Activated T-cell treated with anti-CD3 and anti-CD28 coated beads for 4 hours (primary cell): ENCODE measurements at regions not wholly inside any gene's neighbourhood (a gene's known extent, or its start where the extent isn't known, plus 50 kb on each side); places are given as distances from the start of the nearest gene placed in this dataset.

Experiments used
- DNase-seq: peaks from one replicate; pipeline ENCODE4 v3.0.0-alpha.2; 2020

DNA sequence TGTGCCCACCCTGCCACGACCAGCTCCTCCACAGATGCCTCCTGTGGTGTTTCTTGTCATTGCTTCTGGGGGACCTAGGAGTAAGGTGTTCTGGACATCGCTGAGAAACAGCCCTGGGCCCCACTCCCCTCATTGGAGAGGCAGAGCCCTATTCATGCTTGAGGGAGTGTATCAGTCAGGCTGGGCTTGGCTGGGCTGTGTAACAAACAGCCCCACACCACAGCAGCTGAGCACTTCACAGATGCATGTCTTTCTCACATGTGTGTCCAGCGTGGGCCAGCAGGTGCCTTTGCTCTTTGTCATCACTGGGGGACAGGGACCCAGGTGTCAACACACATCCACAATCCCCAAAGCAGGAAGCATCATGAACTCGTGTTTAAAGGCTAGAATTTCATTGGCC, 65.1 kb upstream of the FBRSL1 start:
- no peak for DNase-seq

GRCh38 chr12:132423820-132424645, 65.9 kb upstream of the FBRSL1 start:
- no peak for DNase-seq

DNA sequence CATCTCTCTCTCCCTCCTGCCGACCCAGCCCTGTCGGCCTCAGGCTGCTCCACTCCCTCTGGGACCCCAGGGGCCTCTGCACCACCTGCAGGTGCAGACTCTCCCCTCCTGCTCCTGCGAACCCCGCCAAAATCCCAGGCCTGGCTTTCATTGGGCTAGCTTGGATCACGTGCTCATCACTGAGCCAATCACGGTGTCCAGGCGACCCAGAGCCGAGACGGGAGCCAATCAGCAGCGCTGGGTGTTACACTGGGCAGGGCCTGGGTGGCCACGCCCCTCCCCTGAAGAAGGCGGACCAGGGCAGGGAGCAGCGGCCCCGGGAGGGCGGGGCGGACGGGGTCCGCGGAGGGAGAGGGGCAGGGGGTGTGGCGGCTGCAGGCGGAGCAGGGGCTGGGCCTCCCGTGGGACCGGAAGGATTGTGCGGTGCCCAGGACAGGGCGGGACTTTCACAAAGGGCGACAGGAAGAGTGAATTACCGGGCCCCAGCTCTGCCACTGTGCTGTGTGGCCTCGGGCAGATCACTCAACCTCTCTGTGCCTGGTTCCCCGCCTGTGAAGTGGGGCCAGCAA, 66.6 kb upstream of the FBRSL1 start:
- no peak for DNase-seq

- no peak for DNase-seq
Observed at GRCh38 chr12:132422381-132423043, 67.4 kb upstream of the FBRSL1 start.

DNA sequence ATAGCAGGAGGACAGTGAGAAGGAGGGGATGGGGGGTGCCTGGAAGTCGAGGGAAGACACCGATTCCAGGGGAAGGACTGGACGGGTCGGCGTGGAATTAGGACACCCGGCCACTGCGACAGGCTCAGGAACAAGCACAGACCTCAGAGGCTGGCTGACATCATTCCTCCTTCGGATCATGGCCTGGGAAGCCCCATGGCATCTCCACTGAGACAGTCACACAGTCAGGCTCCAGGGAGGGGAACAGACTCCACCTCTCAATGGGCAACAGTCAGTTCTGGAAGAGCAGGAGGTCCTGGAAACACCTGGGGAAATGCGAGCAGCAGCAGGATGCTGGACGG, 67.9 kb upstream of the FBRSL1 start:
- DNase-seq: no peak

- DNase-seq: no peak
Observed at GRCh38 chr12:132419631-132420246, 70.2 kb upstream of the FBRSL1 start.

- no peak for DNase-seq
Observed at GRCh38 chr12:132418393-132418925, 71.5 kb upstream of the FBRSL1 start.

DNA sequence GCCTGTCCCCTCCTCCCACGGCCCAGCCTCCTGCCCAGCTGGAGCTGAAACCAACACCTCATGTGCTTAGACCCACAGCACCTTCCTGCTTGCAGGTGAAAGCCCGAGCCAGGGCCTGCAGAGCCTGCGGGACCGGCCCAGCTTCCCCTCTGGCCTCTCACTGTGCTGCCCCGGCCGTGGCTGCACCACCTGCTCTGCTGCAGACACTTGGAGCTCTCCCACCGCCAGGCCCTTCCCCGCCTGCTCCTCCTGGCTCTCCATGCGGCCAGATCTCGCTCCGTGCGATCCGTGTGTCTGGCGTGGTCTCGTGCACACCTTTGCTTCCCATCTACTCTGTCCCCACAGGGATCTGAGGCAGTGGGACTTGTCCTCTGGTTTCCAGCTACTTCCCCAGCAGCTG, 72.2 kb upstream of the FBRSL1 start:
- DNase-seq: no peak

DNA sequence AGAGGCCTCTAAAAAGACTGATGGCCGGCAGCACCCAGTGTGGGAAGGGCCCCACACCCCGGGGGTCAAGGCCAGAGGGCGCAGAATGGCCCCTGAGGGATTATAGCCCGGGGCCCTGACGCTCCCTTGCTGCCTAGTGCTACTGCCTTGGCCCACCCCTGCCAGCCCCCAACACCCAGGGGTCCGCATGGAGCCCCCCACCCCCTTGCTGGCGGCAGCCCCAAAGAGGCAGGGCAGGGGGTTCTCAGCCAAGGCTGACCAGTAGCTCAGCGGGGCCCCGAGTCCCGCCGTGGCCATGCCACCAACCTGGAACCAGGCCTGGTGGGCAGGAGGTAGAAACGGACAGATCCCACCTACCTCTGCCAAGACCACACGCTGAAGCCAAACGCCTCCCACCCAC, 73.1 kb upstream of the FBRSL1 start:
- DNase-seq: no peak

- no peak for DNase-seq
Observed at GRCh38 chr12:132416121-132416673, 73.8 kb upstream of the FBRSL1 start.

GRCh38 chr12:132415327-132416120, 74.4 kb upstream of the FBRSL1 start:
- DNase-seq: no peak

GRCh38 chr12:132414634-132415326, 75.2 kb upstream of the FBRSL1 start:
- DNase-seq: peak; percentile 60

- no peak for DNase-seq
Observed at GRCh38 chr12:132413931-132414588, 75.9 kb upstream of the FBRSL1 start.

DNA sequence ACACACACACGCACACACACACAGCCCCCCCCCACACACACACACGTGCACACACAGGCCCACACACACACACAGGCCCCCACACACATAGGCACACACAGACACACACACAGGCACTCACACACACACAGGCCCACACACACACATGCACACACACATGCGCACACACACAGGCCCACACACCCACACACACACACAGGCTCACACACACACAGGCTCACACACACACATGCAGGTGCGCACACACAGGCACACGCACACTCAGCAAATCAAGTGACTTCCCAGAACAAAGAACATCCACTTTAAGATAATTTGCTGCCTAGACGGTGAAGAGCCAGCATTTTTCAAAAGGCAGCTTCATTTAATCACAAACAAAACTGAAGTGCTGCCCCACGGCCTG, 78.5 kb upstream of the FBRSL1 start:
- no peak for DNase-seq

DNA sequence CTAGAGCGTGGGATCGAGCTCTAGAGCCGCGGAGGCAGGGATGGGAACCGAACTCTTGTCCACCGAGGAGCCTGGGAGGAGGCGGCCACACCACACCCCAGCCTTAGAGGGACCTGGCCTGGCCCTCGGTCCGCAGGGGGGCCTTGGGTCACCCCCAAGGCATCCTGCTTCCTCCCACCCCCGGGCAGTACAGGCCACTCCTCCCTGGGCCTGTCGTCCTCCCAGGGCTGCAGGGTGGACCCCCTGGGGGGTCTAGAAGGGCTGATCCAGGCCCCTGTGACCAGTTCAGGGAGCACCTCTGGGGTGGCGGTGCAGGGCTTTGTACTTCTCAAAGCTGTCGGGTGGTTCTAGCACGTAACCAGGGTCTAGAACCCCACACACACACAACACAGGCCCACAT, 79.1 kb upstream of the FBRSL1 start:
- no peak for DNase-seq

GRCh38 chr12:132410296-132410625, 79.7 kb upstream of the FBRSL1 start:
- DNase-seq: no peak

GRCh38 chr12:132409495-132410295, 80.3 kb upstream of the FBRSL1 start:
- no peak for DNase-seq

DNA sequence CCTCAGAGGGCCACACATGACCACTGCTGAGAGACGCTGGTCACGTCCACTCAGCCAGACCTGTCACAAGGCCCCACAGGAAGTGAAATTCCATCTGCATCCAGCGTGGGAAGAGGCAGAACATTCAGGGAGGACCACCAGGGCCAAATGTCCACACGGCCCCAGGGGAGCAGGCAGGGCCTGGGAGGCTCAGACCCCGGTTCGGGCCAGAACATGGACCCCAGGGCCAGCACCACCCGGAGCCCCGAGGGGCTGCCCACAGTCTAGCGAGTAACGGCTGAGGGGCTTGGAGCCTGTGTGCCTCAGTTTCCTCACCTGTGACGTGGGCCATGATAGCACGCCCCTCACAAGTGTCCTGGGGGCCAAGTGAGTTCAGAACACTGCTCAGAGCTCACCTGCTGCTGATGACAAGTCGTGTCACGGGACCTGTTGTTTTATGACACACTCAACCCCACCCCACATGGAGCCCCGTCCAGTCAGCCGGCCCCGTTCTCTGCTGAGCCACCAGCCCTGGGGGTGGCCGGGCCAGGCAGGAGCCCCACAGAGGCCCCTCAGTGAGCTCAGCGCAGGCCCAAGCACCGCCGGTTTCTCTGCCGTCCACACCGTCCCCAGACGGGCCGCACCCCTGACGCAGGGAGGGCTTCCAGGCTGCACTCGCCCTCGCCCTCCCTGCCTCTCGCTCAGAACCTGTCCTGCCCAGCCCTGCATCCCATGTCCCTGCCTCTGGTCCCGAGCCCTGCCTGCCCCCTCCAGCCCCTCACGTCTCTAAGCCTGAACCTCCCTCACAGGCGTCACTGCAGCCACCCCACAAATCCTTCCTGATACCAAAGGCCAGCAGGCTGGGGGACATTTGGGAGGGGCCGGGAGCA, 79.5 kb upstream of the GALNT9 start:
- DNase-seq: no peak

DNA sequence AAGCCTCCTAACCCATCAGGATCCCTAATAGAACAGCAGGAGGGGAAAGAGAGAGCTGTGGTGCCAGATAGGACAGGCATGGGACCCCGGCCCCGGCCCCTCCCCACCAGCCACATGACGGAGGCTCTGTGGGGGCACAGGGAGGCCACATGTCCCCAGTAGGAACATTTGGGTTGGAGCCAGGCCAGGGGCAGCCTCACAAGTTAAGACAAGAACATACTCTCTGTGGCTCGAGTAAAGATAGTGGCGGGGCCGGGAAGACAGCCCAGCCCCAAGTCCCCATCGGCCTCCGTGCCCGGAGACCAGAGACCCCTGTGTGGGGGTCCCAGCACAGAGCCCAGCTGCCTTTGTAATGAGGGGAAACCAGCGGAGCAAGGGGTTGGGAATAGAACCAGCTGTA, 78.6 kb upstream of the GALNT9 start:
- DNase-seq: no peak
